GM19238 (cell line): ENCODE measurements at regions not wholly inside any gene's neighbourhood (a gene's known extent, or its start where the extent isn't known, plus 50 kb on each side); places are given as distances from the start of the nearest gene placed in this dataset.

Experiments used
- DNase-seq: peaks from one replicate; pipeline ENCODE4 v3.0.0; 2011; ENCODE audit warnings: low spot score; ENCODE audit not compliant: insufficient read length

GRCh38 chr18:43570593-43570992 lies 293.3 kb upstream of the SYT4 start:
- DNase-seq, result no peak

GRCh38 chr18:43571078-43571689 lies 293.9 kb upstream of the SYT4 start:
- no peak for DNase-seq

- DNase-seq, result no peak
Measured at GRCh38 chr18:43572163-43572562, 294.9 kb upstream of the SYT4 start.

- DNase-seq, result no peak
Measured at GRCh38 chr18:43574974-43575373, 297.7 kb upstream of the SYT4 start.

GRCh38 chr18:43578211-43578610 lies 300.9 kb upstream of the SYT4 start:
- no peak for DNase-seq

GRCh38 chr18:43578706-43579105 lies 301.4 kb upstream of the SYT4 start:
- no peak for DNase-seq

- no peak for DNase-seq
Measured at GRCh38 chr18:43581936-43582519, 304.7 kb upstream of the SYT4 start.

GRCh38 chr18:43587538-43588153 lies 310.4 kb upstream of the SYT4 start:
- DNase-seq, result no peak

- DNase-seq, result no peak
Measured at GRCh38 chr18:43588838-43589237, 311.5 kb upstream of the SYT4 start.

- DNase-seq, result no peak
Measured at GRCh38 chr18:43589611-43590151, 312.4 kb upstream of the SYT4 start.

GRCh38 chr18:43590182-43590903 lies 313.1 kb upstream of the SYT4 start:
- no peak for DNase-seq

- DNase-seq, result no peak
Measured at GRCh38 chr18:43592269-43592668, 315.0 kb upstream of the SYT4 start.

- DNase-seq, result no peak
Measured at GRCh38 chr18:43596105-43596712, 318.9 kb upstream of the SYT4 start.

GRCh38 chr18:43601432-43601831 lies 324.1 kb upstream of the SYT4 start:
- DNase-seq, result no peak

- no peak for DNase-seq
Measured at GRCh38 chr18:43605224-43605623, 327.9 kb upstream of the SYT4 start.

GRCh38 chr18:43606795-43607194 lies 329.5 kb upstream of the SYT4 start:
- DNase-seq, result no peak

- DNase-seq, result peak; percentile 2
Measured at GRCh38 chr18:43620936-43621335, 343.6 kb upstream of the SYT4 start.

- no peak for DNase-seq
Measured at GRCh38 chr18:43622024-43622423, 344.7 kb upstream of the SYT4 start.

- no peak for DNase-seq
Measured at GRCh38 chr18:43625582-43625981, 348.3 kb upstream of the SYT4 start.

GRCh38 chr18:43627848-43628530 lies 350.7 kb upstream of the SYT4 start:
- DNase-seq, result no peak

GRCh38 chr18:43634994-43635393 lies 357.7 kb upstream of the SYT4 start:
- no peak for DNase-seq
